NOMO-1 treated with dmso at 0.1 percent for 144 hours (cell line): ENCODE measurements at regions not wholly inside any gene's neighbourhood (a gene's known extent, or its start where the extent isn't known, plus 50 kb on each side); places are given as distances from the start of the nearest gene placed in this dataset.

Experiments used
- DNase-seq: peaks from one replicate; lab custom pipeline; 2025; ENCODE audit not compliant: unreplicated experiment; lab: John Stamatoyannopoulos, UW

GRCh38 chr5:175195698-175196656 lies 248.0 kb downstream of the DRD1 start:
- DNase-seq = no peak

DNA sequence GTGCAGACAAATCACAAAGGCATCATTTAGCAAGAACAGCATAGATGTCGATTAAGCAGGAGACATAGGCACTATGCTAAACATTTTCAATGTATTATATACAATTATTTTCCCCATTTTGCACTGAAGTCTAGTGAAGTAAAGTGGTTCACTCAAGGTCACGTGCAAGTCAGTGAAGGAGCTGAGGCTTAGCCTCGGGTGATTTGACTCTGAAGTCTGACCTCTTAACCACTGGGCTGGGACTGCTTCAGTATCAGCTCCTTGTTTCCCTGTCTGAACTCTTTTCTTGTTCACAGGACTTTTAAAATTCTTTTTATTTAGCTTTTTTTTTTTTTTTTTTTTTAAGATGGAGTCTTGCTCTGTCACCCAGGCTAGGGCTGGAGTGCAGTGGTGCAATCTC lies 262.7 kb downstream of the DRD1 start:
- DNase-seq = no peak

- DNase-seq = no peak
Observed at GRCh38 chr5:175170899-175171298, 273.1 kb downstream of the DRD1 start.

- DNase-seq = no peak
Observed at GRCh38 chr5:175168882-175169507, 275.0 kb downstream of the DRD1 start.

- DNase-seq = no peak
Observed at GRCh38 chr5:175166026-175166425, 278.0 kb downstream of the DRD1 start.

- DNase-seq = no peak
Observed at GRCh38 chr5:175163586-175164275, 280.3 kb downstream of the DRD1 start.

GRCh38 chr5:175162036-175162435 lies 281.9 kb downstream of the DRD1 start:
- DNase-seq = no peak

GRCh38 chr5:175159956-175160355 lies 284.0 kb downstream of the DRD1 start:
- no peak for DNase-seq

GRCh38 chr5:175148636-175149172 lies 295.3 kb downstream of the DRD1 start:
- no peak for DNase-seq

DNA sequence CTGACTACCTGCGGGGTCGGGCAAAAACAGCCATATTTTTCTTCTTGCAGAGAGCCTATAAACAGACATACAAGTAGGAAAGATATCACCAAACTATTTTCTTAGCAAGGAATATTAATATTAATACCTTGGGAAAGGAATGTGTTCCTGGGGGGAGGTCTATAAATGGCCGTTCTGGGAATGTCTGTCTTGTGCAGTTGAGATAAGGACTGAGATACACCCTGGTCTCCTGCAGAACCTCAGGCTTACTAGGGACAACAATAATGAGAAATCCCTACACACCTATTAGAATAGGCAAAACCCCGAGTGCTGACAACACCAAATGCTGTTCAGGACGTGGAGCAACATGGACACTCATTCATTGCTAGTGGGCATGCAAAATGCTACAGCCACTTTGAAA lies 297.2 kb downstream of the DRD1 start:
- DNase-seq = no peak

DNA sequence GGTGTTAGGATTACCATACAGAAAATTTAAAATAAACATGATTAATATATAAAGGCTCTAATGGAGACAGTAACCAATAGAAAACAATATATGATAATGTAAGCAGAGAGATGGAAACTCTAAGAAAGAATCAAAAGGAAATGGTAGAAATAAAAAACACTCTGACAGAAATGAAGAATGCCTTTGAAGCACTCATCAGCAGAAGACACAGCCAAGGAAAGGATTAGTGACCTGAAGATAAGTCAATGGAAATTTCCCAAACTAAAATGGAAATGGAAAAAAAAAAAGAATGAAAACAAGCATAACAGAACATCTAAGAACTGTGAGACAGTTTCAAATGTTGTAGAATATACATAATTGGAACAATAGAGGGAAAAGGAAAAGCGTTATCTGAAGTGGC lies 302.6 kb downstream of the DRD1 start:
- no peak for DNase-seq

GRCh38 chr5:175133185-175133584 lies 310.8 kb downstream of the DRD1 start:
- no peak for DNase-seq

GRCh38 chr5:175131432-175131831 lies 312.6 kb downstream of the DRD1 start:
- no peak for DNase-seq

DNA sequence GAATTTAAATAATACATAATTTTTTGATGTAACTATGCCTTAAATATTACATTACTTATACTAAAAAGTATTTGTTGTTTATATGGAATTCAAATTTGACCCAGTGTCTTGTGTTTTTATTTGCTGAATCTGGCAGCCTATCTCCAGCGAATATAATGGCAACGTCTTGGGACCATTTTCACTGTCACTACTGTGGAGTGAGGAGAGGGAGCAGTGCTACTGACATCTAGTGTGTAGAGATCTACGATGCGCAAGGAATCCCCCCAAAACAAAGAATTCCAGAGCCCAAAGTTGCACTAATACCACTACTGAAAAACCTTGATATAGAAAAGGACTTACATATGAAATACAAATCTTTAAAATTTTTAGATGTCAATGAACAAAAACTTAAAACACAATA lies 314.4 kb downstream of the DRD1 start:
- no peak for DNase-seq

GRCh38 chr5:175129121-175129520 lies 314.9 kb downstream of the DRD1 start:
- DNase-seq = no peak

DNA sequence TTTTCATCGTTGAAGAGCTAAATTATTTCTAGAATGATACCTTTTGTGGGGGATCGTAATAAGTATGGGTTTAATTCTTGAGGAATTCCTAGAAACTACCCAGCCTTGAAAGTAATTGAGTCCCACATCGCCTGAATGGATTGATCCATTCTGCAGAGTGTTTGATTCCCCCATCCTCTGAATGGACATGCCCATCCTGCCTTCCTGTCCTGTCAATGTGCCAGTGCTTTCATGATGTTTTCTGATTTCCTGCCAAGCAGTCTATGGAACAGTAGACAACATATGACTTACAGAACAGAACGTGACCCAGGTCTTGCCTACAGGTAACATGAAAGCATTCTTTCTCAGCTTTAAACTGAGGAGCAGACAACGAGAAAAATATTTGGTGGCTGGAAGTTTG lies 319.2 kb downstream of the DRD1 start:
- no peak for DNase-seq

GRCh38 chr5:175124251-175124813 lies 319.6 kb downstream of the DRD1 start:
- no peak for DNase-seq

GRCh38 chr5:175123542-175123941 lies 320.4 kb downstream of the DRD1 start:
- DNase-seq = no peak

DNA sequence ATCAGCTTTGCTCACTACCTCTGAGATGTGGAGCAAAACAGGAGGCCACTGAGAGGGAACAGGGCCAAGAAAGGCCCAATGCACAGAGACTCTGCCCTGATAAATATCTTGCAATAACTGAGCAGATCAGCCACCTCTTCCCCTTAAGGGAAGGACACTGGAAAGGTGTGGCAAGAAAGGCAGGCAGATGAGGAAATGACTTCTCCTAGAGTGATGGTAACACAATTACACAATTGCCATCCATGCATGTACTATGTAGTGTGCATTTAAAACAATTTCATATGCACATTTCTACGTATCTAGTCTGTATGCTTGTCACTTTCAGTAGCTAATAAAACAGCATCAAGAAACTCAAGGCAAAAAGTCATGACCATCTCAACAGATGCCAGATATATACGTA lies 322.5 kb downstream of the DRD1 start:
- DNase-seq = no peak

- no peak for DNase-seq
Observed at GRCh38 chr5:175120412-175120811, 323.6 kb downstream of the DRD1 start.

DNA sequence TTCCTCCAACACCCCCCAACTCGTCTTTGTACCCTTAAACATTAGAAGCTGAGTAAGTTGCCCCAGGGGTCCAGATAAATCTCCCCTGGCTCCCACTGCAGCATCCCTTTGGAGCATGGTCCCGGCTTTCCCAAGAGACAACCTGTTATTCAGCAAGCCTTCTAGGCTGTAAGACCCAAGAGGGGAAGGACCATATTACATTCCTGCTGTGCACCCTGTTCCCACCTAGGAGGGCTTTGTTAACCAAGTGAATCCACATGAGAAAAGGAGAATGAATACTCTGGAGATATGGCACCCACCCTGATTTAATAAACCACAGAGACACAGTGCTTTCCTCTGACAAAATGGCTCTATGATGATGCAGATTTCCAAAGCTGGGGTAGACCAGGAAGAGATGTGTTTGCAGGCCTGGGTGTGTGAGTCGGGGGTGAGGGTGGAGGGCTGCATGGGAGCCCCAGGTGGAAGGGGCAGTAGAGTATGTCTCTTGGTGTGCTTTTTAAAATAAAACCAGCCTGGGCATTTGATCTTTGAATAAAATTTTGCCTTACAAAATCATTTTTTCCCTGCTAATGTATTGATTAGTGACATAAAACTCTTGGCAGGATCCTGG lies 325.2 kb downstream of the DRD1 start:
- DNase-seq = no peak
